IMR-90 (cell line): ENCODE measurements at regions not wholly inside any gene's neighbourhood (a gene's known extent, or its start where the extent isn't known, plus 50 kb on each side); places are given as distances from the start of the nearest gene placed in this dataset.

Source experiments
- CEBPB ChIP-seq: IDR thresholded peaks from 2 replicates; pipeline ENCODE4 v1.6.1; 2012; ENCODE audit warnings: low read depth, low read length, improper control_type of control experiment
- ELK1 ChIP-seq: fragments of 150-350 bp; IDR thresholded peaks from 2 replicates; pipeline ENCODE4 v1.6.1; 2016; ENCODE audit warnings: low read depth, mild to moderate bottlenecking, low read length, moderate library complexity, borderline replicate concordance
- MAZ ChIP-seq: IDR thresholded peaks from 2 replicates; pipeline ENCODE4 v1.6.1; 2012; ENCODE audit warnings: low read depth, mild to moderate bottlenecking, low read length, improper control_type of control experiment, moderate library complexity, borderline replicate concordance
- MXI1 ChIP-seq: IDR thresholded peaks from 2 replicates; pipeline ENCODE4 v1.6.1; 2012; ENCODE audit warnings: low read depth, mild to moderate bottlenecking, low read length, moderate library complexity, borderline replicate concordance
- POLR2A ChIP-seq: IDR thresholded peaks from 2 replicates; pipeline ENCODE4 v1.6.1; 2012; ENCODE audit warnings: mild to moderate bottlenecking, low read depth, low read length
- RAD21 ChIP-seq: IDR thresholded peaks from 2 replicates; pipeline ENCODE4 v1.6.1; 2012; ENCODE audit warnings: low read length, improper control_type of control experiment
- TF ChIP-seq, protein P1 (sequence below): conservative IDR thresholded peaks from 2 replicates; pipeline ENCODE4 v1.5.1; 2012; ENCODE audit warnings: mild to moderate bottlenecking, low read depth, low read length, improper control_type of control experiment

GRCh38 chr9:32877103-32877502 is 93.8 kb downstream of the TMEM215 start:
- TF ChIP-seq POLR2A (no peak), RAD21 (no peak), MXI1 (no peak), CEBPB (no peak), ELK1 (no peak), MAZ (no peak)
- TF ChIP-seq, protein P1, sequence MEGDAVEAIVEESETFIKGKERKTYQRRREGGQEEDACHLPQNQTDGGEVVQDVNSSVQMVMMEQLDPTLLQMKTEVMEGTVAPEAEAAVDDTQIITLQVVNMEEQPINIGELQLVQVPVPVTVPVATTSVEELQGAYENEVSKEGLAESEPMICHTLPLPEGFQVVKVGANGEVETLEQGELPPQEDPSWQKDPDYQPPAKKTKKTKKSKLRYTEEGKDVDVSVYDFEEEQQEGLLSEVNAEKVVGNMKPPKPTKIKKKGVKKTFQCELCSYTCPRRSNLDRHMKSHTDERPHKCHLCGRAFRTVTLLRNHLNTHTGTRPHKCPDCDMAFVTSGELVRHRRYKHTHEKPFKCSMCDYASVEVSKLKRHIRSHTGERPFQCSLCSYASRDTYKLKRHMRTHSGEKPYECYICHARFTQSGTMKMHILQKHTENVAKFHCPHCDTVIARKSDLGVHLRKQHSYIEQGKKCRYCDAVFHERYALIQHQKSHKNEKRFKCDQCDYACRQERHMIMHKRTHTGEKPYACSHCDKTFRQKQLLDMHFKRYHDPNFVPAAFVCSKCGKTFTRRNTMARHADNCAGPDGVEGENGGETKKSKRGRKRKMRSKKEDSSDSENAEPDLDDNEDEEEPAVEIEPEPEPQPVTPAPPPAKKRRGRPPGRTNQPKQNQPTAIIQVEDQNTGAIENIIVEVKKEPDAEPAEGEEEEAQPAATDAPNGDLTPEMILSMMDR = no peak
